ENCODE measurements at regions not wholly inside any gene's neighbourhood (a gene's known extent, or its start where the extent isn't known, plus 50 kb on each side); places are given as distances from the start of the nearest gene placed in this dataset.

GRCh38 chr11:133712051-133712560 lies 133.2 kb downstream of the SPATA19 start:
- in situ Hi-C loops (cut with MboI; ENCODE audit: low sequenced_read_pairs, unreplicated experiment), result no loop called here
- DNase-seq (ENCODE audit: low spot score), result no peak
- TF ChIP-seq CTCF (IDR thresholded peaks at IDR 0.05; ENCODE audit: borderline replicate concordance, control extremely low read depth, extremely low read depth, insufficient read depth, missing control alignments), result no peak

- in situ Hi-C loops (cut with MboI; ENCODE audit: low sequenced_read_pairs, unreplicated experiment), result no loop called here
- no peak for TF ChIP-seq CTCF (IDR thresholded peaks at IDR 0.05; ENCODE audit: borderline replicate concordance, control extremely low read depth, extremely low read depth, insufficient read depth, missing control alignments)
- no peak for DNase-seq (ENCODE audit: low spot score)
These were observed 133.8 kb downstream of the SPATA19 start for GRCh38 chr11:133711545-133711944.

- no peak for DNase-seq (ENCODE audit: low spot score)
- in situ Hi-C loops (cut with MboI; ENCODE audit: low sequenced_read_pairs, unreplicated experiment), result no loop called here
- no peak for TF ChIP-seq CTCF (IDR thresholded peaks at IDR 0.05; ENCODE audit: borderline replicate concordance, control extremely low read depth, extremely low read depth, insufficient read depth, missing control alignments)
These were observed 134.6 kb downstream of the SPATA19 start for GRCh38 chr11:133710681-133711240.

GRCh38 chr11:133710241-133710640 lies 135.1 kb downstream of the SPATA19 start:
- TF ChIP-seq CTCF (IDR thresholded peaks at IDR 0.05; ENCODE audit: borderline replicate concordance, control extremely low read depth, extremely low read depth, insufficient read depth, missing control alignments), result no peak
- DNase-seq (ENCODE audit: low spot score), result no peak
- in situ Hi-C loops (cut with MboI; ENCODE audit: low sequenced_read_pairs, unreplicated experiment), result no loop called here

GRCh38 chr11:133708547-133709051 lies 136.7 kb downstream of the SPATA19 start:
- TF ChIP-seq CTCF (IDR thresholded peaks at IDR 0.05; ENCODE audit: borderline replicate concordance, control extremely low read depth, extremely low read depth, insufficient read depth, missing control alignments), result no peak
- in situ Hi-C loops (cut with MboI; ENCODE audit: low sequenced_read_pairs, unreplicated experiment), result no loop called here
- no peak for DNase-seq (ENCODE audit: low spot score)

- in situ Hi-C loops (cut with MboI; ENCODE audit: low sequenced_read_pairs, unreplicated experiment), result no loop called here
- no peak for DNase-seq (ENCODE audit: low spot score)
- no peak for TF ChIP-seq CTCF (IDR thresholded peaks at IDR 0.05; ENCODE audit: borderline replicate concordance, control extremely low read depth, extremely low read depth, insufficient read depth, missing control alignments)
These were observed 138.2 kb downstream of the SPATA19 start for GRCh38 chr11:133706925-133707794.

All from GM13976 (cell line).